ENCODE measurements at regions not wholly inside any gene's neighbourhood (a gene's known extent, or its start where the extent isn't known, plus 50 kb on each side); places are given as distances from the start of the nearest gene placed in this dataset.
"Not testable (repeated sequence)": the region's sequence is repeated elsewhere in the genome, so short reads cannot be mapped to it uniquely, and the experiment has no call there.

DNA sequence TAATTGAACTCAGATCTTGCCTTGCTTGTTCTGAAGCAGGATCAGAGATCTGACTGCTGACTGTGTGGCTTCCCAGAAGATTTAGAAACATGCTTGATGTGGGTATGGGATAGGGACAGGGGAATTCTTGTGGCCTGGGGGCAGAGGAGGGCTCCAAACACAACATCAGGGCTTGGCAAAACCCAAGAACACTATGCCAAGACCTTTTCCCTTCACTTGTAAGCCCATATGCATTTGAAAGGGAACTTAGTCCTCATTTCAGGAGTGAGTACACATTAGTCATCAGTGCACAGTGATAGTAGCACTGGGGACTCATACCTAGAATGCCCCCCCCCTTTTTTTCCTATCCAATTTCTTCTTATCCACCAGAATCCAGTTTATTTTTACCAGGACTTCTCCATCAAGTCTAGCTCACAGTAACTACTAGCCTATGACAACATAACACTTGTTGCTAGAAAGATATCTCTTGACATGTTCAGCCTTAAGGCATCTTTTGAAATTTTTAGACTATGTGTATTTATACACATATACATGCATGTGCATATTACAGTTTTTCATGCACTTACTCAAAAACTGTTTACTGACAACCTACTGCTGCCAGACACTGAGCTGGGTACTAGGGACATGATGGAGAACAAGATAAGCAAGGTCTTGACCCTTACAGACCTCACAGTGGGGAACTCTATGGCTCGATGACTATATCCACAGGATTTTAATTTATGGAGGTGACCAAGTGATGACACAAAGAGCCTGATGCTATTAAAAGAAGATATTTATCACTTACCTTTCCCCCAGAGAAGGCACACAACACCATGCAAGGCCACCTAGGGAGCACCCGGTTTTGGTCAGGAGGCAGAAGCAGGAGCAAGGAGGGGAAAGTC, 158.3 kb upstream of the MAP3K1 start:
- no peak for DNase-seq

DNA sequence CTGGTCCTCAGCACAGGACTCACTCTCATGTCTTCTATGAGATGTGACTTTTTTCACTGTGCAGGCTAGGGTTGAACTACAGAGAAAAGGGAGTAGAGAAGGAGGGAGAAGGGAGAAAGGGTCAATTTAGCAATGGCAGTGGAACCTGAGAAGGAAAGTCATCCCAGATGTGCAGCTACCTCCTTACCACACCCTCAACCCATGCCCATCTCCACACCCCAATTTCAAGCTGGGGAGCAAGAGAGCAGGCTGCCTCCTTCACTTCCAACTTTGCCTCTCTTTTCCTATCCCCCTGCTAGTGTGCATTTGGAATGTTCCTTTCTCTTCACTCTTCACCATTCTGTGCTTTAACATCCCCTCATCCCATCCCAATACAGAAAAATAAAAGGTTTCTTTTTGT, 163.5 kb upstream of the MAP3K1 start:
- no peak for DNase-seq

DNA sequence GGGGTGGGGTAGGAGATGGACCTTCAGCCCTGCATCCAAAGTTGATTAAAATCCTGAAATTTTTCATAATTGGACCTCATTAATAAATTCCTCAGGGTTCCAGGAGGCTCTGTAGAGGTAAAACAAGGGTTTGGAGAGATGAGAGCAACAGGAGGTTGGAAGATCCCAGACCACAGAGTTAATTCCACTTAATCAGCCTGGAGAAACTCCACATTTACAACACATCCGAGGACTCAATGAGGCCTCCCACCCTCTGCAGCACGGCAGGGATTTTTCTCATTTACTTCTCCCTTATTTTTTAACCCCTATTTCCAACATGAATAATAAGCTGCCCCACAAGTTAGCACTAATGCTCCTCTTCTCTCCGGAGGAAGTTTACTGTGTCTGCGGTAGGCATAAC, 165.0 kb upstream of the MAP3K1 start:
- DNase-seq: no peak

DNA sequence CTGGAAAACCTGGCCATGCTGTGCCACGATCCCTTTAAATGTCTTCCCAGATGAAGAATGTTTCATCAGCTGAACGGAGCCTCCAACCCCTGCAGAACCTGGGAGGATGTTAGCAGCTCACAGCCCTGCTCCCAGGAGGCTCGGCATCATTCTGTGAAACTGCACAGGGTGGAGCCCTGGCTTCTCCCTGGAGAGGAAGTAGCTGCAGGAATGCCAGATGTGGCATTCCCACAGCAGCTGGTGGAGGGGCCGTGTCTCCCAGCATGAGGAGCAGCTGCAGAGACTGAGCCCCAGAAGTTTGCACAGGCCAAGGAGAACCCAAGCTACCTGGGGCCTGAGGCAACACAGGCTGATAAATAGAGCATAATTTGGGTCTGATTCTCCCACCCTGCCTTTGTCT, 165.8 kb upstream of the MAP3K1 start:
- no peak for DNase-seq

DNA sequence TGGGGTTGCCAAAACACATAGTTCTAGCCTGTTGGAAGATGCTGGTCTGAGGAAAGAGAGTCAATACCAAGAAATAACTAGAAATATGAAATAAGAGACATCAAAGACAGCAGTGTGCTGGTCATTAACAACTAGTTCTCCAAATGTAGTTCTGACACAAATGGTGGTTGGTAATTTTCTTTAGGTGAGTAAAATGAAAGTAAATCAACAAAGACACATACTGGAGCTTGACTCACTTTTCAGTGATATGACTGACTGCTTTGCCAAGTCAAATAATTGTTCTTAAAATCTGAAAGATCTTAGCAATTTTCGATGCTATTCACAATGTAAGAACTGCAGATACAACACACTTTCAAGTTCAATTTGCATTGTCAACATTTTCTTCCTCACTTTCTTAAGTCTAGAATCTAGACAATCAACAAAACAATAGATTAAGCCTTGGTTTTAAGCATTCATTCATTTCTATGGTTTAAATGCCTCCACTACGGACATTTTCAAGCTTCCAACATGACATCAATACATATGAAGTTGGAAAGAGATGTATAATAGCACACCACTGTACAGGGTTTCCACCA, 166.8 kb upstream of the MAP3K1 start:
- no peak for DNase-seq

DNA sequence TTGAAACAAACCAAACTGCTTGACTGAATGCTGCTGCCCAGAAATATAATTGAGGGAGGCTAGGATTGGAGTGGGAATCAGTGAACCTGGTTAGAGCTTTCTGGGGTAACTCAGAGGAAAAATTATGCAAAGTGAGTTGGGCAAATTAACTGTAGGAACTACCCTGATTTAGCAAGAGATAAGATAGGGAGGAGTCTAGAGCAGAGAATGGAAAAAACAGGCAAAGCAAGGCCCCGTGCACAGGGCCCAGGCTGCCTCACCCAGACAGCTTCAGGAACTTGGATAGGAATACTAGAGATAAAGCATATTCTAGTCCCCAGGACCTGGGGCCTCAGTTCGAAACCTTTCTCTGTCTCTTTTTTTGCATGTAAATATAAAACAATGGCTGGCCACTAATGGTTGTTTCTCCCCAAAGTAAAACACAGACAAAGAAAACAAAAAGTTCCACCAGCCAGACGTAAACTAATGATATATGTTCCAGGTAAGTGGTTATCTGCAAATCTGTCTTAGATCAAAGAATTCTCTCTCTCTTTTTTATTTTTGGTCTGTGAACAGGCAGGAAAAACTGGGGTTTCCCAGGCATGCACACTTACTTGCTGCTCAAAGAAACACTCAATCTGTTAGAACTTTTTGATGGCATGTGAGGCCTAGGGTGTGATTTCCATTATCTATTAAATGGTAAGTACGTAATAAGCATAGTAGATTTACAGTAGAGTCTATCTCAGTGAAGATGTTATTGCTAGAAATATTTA, 168.1 kb upstream of the MAP3K1 start:
- no peak for DNase-seq

DNA sequence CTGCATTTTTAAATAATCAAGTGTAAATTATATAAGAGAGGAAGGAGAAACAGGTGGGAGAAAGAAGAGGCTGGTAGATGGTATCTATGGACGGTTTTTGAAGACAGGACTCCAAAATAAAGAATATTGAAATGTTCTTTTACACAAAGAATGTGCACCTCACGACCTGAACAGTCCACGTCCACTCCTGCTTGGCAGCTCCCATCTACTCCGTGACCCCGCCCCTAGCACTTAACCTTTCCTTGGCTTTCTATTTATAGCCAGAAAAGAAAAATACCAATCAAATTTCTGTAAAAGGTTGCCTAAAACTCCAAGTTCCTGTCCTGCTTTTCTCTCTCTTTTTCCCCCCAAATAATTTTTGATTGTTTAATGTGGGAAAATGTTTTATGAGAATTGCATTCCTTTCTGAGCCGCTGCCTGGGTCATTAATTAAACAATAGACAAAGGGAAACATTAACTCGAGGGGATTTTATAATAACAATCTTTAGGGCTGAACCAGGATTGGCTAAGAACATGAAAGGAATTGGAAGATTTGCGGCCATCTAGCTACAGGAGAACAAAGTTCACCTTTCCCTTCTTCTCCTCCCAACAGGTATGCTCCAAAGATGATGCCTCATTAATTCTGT, 173.6 kb upstream of the MAP3K1 start:
- DNase-seq: no peak

DNA sequence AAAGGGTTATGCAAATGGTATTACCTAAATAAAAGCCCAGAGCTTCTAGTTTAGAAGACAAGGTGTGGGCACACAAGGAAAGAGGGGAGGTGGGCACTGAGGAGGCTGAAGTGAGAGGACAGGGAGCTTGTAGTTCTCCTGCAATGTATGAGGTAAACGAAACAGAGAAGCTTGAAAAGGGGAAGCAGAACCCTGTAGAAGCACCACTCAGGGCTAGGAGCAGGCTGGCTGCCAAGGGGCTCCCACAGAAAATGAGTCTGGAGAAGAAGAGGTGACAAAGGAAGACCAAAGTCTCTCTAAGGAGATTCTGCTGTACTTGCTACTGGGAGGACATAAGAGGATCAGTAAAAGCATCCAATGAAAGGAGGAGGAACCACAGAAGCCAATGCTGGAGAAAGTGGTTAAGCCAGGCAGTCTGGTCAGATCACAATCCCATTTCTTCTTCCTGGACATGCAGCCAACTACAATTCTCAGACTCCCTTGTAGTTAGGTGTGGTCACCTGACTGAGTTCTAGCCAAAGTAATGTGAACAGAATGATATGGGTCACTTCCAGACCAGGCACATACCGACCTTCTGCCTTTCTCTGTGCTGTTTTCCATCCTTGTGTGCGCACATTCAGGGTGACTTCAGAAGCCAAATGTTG, 174.5 kb upstream of the MAP3K1 start:
- no peak for DNase-seq

DNA sequence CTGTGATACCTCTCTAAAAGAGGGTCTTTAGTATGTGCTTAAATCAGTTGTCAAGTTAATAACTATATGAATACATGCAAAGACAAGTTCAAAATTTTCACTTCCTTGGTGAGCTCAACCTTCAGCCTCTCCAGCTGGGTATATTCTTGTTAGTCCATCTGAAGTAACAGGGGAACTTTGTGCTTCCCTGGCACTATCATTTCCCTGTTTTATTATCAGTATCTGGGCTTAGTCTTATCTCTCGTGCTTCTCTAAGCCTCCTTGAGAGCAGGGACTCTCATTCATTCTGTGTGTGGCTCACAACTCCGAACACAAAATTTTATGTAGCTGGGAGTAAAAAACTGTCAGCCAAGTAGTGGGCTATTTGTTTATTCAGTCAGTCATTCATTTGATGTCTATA, 175.9 kb upstream of the MAP3K1 start:
- DNase-seq: no peak

DNA sequence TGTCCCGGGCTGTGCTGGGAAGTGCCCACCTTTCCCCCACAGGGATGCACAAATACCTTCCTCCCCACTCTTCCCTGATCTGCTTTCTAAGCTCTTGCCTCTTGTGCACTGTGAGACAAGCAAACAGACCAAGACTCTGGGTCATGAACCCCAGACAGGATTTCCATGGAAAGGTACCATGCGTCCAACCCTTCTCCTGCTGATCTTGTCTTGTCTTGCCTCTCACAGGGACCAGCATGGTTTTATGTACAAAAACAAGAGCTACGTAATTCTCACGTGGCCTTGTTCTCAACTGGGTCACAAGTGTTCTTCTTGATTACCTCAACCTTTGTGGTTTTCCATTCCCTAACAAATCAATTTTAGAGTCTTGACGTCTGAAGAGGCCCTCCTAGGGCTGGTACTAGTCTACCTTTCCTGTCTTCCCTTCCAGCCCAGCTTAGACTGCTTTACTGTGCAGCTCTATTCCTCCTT, 176.5 kb upstream of the MAP3K1 start:
- no peak for DNase-seq

DNA sequence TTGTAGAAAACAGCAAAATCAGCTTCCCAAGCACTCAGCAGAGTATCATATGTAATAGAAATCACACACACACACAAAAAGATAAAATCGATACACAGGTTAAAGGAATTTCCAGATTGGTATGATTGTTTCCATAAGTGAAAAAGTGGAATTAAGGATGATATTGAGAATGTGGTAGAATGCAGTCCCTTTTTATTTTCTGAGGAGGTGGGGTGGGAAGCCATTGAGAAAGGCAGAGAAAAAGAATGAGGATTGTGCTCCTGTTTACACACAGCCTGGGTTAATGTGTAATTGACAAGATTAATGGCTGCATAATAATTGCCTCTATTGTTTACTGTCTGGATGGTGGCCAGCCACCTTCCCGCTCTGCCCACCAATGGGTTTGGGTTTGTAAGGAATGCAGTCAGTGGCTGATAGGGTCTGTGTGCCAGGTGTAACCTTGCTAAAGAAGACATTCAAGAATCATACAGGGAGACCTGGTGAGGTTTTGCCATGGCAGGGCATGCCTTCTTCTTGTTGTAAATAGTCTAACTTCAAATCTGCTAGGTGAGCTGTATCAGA, 177.2 kb upstream of the MAP3K1 start:
- DNase-seq: peak; percentile 86

DNA sequence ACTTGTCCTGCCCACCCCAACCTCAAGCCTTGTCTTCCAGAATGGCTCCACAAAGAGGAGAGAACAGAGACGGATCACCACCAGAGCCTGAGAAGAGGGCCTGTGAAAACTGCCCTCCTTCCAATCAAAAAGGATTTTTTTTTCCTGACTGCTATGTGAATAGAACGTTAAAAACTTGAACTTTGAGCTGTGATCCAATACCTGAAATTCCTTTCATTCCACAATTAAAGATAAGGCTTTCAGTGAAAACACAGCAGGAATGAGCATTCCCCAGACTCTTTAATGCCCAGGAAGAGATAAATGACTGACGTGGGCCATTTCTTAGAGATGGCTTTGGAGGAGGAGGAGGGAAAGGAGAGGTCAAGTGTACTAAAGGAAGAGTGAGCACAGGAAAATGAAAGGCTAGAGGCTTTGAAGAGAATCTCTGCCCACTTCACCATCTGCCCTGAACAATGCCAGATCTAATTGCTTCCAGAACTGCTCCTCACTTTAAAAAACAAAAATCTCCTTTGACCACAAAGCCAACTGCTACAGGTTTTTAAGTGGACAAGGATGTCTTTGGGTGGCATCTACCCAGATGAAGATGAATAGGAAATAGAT, 177.9 kb upstream of the MAP3K1 start:
- DNase-seq: no peak

DNA sequence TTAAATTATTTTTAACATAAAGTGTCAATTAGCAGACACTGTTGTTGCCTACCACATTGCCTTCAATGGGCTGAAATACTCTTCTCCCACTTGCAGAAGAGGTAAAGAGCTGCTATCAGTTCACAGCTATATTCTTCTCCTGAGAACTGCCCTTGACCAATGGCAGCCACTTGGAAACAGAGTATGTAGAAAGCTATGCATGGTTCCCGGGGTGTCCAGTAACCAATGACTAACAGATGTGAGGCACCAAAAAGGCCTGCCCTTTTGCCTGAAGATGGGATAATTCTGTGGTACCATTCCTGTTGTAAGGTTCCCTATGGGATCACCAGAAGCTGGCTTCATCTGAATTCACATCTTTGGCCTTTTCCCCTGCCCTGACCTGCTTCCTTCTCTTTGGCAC, 181.4 kb upstream of the MAP3K1 start:
- no peak for DNase-seq

DNA sequence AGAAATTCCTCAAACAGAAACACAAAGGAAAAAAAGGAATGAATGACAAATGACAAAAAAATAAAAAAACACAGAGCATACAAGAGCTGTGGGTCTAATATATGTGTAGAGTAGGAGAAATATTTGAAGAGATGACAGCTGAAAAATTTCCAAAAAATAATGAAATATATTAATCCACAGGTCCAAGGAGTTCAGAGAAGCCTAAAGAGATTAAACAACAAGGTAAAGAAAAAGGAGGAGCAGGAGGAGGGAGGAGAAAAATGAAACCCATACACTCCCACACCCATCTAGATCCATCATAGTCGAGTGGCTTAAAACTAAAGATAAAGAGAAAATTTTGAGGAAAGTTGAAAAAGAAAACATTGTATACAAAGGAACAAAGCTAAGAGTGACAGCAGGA, 182.4 kb upstream of the MAP3K1 start:
- DNase-seq: no peak

DNA sequence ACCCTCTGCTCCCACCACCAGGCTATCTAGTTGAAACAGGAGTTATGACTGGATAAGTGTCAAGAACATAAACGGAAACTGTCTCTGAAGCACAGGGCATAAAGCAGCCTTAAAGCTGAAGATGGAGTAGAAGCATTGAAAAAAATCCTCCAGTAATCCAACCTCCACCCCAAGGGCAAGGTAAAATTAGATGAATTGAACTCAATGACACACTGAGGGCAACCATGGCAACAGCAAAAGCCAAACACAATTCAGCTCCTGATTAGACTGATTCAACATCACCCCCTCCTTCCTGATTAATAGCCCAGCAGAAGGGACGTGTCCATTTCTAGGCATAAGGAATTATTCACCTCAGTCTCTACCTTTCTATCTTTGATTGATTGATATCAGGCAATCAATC, 183.2 kb upstream of the MAP3K1 start:
- DNase-seq: no peak

DNA sequence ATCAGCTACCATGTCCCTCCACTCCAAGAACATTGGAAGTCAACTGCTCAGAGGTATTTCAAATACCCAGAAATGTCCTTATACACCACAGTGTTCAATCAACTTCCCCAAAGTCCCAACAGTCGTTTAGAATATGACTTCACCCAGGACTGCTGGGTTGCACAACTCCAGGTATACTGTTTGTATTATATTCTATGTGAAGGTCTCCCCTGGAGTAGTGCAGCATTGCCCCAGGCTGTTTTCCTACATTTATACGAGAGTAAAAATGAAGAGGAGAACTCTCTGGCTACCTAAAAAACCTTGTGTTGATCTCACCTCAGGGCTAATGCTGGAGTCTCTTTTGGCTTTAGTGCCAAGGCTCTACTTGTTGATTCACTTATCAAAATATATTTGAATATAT, 183.6 kb upstream of the MAP3K1 start:
- DNase-seq: no peak

DNA sequence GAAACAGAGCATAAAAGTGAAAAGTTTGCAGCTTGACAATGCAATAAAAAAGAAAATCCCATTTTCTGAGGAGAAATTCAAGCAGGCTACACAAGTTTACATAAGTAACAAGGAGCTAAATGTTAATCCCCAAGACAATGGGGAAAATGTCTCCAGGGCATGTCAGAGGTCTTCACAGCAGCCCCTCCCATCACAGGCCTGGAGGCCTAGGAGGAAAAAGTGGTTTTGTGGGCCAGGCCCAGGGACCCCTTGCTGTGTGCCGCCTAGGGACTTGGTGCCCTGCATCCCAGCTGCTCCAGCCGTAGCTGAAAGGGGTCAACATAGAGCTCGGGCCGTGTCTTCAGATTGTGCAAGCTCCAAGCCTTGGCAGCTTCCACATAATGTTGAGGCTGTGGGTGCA, 186.7 kb upstream of the MAP3K1 start:
- DNase-seq: not testable (repeated sequence)

DNA sequence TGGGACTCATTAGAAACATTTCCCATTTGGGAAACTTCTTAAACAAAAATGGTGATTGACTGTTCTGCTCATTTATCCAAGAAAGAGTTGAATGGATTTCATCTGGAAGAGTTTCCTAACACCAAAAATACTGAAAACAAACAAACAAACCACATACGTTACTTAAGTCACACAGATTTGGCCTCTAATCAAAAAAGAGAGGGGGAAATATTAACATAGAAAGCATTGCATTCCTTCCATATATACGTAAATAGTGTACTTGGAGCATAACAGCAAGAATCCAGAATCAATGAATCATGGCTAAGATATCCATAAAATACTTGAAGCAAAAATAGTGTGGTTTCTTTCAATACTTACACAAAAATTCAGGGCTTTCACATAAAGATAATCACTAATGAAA, 189.8 kb upstream of the MAP3K1 start:
- no peak for DNase-seq

DNA sequence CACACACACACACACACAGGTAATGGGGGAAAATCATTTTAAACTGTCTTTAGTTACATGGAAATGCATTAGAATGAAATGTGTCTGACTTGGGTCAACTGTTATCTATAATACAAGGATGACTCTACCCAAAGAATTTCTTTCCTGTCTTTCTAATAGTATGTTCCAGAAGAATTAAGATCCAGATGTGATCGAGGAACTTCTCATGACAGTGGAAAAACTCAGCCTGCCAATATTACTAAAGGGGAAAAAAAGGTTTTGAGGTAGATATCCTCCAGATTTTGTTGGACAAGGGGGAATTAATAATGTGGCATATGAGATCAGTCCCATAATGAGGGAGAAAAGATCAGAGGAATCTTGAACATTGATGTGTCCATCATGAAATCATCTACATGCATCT, 190.6 kb upstream of the MAP3K1 start:
- no peak for DNase-seq

DNA sequence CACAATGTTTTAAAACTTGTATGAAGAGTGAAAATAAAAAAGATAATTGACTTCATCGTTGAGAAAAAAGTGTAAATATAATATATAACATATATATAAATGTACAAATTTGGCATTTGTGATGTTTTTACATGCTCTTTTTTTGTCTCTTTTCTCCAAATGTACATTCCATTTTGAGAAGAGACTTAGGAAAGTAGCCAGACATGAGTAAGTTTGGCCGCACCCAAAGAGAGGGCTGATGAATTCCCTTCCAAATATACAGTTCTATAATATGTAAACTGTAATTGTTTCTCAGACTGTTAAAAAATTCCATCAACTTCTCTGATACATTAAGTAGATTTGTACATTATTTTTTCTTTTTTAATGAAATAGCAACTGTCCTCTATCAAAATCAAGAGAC, 193.2 kb upstream of the MAP3K1 start:
- no peak for DNase-seq

DNA sequence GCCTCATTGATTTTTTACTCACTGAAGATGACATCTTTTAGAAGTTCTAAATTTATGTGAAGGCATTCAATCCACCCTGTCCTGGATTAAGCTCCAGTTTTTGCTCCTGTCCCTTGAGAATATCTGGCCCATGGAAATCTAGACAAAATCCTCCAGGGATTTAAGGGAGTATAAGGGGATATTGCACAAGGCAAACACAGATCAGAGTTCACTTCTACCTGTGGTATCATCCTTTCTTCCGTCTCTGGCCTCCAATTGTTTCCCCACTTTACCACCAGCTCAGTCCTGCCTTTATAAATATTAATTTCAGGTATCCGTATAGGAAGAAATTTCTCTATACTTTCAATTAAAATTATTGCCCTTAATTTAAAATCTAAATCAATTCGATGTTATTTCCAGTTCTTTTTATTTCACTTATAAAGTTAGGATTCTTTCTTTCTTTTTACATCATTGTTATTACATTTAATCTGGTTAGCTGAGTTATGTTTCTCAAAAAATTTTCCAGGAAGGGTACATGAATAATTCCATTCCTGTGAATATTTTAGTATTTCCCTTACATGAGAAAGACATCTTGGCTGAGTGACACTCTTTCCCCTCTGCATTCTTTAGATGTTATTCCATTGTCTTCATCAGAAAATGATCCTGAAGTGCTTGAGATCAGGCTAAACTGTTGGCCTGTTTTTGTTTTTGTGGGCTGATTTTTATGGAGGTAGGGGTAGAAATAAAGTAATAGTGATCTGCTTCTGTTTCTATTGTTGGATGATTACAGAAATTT, 194.3 kb upstream of the MAP3K1 start:
- DNase-seq: no peak
